ACHN (cell line): ENCODE measurements at regions not wholly inside any gene's neighbourhood (a gene's known extent, or its start where the extent isn't known, plus 50 kb on each side); places are given as distances from the start of the nearest gene placed in this dataset.

Experiments
- DNase-seq: peaks from one replicate; pipeline ENCODE4 v3.0.0-alpha.2; 2015
- in situ Hi-C: cut with HindIII; loops from 2 replicates; pipeline ENCODE4 v1.10.0; 2017; ENCODE audit warnings: low sequenced_read_pairs, low pct_ligation_motif_present, low pct_unique_long_range_greater_than_20kb

DNA sequence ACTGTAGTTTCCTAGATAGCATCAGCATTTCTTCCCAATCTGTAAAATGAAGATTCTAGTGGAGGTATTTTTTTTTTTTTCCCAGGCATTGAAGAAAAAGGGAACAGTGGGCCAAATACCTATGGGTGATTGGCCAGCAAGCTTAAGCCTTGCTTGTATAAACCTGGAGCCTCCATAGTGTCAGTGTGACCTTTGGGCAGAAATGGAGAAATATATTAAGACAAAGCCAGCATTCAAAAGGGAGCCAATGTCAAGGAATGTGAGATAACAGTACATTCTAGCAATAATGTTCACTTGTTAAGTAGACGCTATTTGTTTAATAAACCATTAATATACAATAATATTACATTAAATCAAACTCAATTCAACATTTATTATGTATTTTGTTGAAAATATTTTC, 275.4 kb downstream of the FOXA2 start:
- no peak for DNase-seq
- in situ Hi-C loops, result no loop called here

GRCh38 chr20:22307409-22307808, 277.0 kb downstream of the FOXA2 start:
- in situ Hi-C loops, result no loop called here
- no peak for DNase-seq

- DNase-seq, result no peak
- in situ Hi-C loops, result no loop called here
These were observed 279.0 kb downstream of the FOXA2 start for GRCh38 chr20:22305381-22305780.

DNA sequence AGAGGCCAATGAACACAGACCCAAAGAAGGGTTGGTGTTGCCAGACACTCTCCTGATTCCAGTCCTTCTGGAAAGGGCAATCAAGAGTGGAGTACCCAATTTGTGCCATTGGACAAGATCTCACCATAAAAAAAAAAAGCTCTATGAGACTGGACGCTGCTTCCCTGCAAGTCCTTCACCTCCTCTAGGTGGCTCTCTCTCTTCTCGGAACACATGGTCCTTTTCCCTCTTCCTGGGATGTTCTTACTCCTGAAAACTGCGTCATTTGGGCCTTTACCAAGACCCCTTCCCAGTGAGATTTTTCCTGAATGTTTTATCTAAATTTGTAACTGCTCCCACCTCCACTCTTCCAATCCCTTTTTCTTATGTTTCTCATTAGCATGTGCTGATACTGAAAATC, 280.8 kb downstream of the FOXA2 start:
- in situ Hi-C loops, result no loop called here
- peak; percentile 25 for DNase-seq

GRCh38 chr20:22302039-22302438, 282.3 kb downstream of the FOXA2 start:
- in situ Hi-C loops, result no loop called here
- DNase-seq, result no peak

- in situ Hi-C loops, result no loop called here
- DNase-seq, result no peak
These were observed 290.5 kb downstream of the FOXA2 start for GRCh38 chr20:22293886-22294285.

GRCh38 chr20:22289442-22289841, 294.9 kb downstream of the FOXA2 start:
- in situ Hi-C loops, result no loop called here
- DNase-seq, result no peak

GRCh38 chr20:22288957-22289356, 295.4 kb downstream of the FOXA2 start:
- no peak for DNase-seq
- in situ Hi-C loops, result no loop called here

GRCh38 chr20:22288156-22288555, 296.2 kb downstream of the FOXA2 start:
- in situ Hi-C loops, result no loop called here
- DNase-seq, result no peak

GRCh38 chr20:22285555-22285954, 298.8 kb downstream of the FOXA2 start:
- no peak for DNase-seq
- in situ Hi-C loops, result no loop called here

DNA sequence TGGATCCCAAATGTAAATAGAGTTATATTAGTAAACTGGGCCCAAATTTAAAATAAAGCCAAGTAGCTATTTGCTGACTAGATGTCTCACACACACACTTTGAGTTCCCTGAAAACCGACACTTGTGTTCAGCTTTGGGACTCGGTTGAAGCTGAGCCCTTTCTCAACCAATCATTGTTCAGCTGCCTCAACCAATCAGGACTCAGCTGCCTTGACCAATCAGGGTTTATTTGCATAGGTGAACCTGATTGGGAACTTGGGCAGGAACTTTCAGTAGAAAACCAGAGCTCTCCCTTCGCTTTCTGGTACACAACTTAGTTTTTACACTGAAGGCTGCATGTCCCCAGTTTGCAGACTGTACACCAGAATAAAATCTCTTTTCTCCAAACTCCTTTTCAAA, 301.7 kb downstream of the FOXA2 start:
- in situ Hi-C loops, result no loop called here
- no peak for DNase-seq

DNA sequence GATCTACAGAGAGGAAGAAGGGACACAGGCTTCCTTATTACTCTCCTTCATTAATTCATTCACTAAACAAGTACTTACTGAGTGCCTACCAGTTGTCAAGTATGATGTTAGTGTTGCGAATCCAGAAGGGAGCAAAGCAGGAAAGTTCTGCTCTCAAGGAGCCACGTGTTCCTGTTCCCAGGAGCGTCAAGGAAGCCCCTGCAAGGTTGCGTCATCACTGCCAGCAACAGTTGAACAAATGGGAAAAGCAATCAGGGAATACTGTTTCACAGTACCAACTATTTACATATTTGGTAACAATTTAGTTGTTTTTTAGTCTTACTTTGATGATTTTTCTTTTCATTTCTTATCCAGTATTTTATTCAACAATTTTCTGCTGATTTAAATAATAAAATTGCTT, 310.0 kb downstream of the FOXA2 start:
- no peak for DNase-seq
- in situ Hi-C loops, result no loop called here

GRCh38 chr20:22268675-22269074, 315.7 kb downstream of the FOXA2 start:
- DNase-seq, result no peak
- in situ Hi-C loops, result no loop called here

DNA sequence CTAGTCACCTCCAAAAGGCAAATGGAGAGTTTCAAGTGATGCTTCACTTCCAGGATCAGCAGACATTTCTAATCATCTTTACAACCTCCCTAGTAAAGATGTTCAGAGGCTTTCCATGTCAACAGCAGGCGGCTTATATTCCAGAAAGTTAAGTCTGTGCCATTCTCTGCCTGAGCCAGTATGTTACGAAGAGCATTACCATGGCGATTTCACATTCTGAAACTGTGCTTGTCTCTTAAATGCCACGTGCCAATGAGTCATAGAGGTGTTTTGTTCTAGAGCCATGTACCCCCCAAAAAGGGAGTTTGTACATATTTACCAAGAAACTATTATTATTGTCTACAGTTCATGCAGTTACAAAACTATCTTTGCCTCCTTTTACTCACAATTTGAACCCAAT, 319.5 kb downstream of the FOXA2 start:
- in situ Hi-C loops, result no loop called here
- no peak for DNase-seq

DNA sequence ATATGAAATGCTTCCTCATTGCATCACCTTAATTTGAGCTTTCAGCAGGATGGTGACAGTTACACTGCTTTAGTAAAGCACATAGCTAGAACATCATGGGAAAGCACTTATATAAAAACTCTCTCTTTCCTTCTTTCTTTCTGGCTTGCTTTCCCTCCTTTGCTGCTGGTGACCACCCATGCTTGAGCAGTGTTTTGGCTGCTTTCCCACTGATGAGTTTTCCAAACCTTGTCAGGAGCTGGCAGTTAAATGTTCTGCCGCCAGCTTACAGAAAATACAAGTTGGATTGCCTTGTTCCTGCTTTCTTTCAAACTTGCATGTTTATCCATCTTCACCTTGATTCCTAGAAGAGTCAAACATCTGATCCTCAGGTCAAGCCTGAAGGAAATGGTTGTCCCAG, 323.9 kb downstream of the FOXA2 start:
- in situ Hi-C loops, result no loop called here
- no peak for DNase-seq

DNA sequence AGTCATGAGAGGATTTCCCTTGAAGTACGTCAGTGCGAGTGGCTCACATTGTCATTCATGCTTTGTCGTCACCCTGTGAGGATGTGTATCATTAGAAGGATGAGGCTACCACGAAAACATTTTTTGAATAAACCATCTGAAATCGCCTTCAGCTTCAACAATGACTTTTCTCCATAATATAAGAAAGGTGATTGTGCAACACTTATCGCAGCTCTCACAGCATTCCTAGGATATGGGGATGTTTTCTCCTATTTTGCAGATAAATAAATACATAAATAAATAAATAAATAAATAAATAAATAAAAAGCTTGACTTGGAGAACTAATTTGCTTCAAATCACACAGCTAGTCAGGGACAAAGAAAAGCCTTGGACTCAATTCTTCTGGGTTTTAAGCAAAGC, 326.5 kb downstream of the FOXA2 start:
- in situ Hi-C loops, result no loop called here
- no peak for DNase-seq

DNA sequence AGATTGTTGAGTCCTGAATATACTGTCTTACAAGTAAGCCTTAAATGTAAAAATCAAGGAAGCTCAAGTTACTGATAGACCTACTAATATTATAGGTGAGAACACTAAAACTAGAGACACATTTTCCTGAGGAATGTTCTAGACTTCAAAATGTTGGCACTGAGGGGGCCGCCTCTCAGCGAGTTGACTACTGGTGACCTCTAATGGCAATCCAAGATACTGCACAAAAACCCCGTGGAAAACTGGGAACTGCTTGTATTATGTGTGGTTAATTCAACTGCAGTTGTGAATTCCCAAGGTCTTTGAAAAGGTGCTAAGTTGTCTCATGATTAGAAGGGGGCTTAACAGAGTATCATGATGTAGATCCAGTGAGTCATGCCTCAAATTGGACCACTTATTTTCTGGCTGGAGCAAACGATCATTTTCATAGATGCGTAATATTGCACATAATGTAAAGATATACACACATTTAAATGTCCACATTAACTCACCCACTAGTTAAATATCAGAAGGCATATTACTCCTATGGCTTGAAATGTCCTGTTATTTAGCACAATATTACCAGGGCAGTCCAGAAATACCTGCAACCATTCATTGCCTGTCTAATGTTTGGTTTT, 336.2 kb downstream of the FOXA2 start:
- DNase-seq, result peak; percentile 6
- in situ Hi-C loops, result no loop called here

- DNase-seq, result no peak
- in situ Hi-C loops, result no loop called here
These were observed 339.2 kb downstream of the FOXA2 start for GRCh38 chr20:22245139-22245538.

- no peak for DNase-seq
- in situ Hi-C loops, result no loop called here
These were observed 341.3 kb downstream of the FOXA2 start for GRCh38 chr20:22243067-22243466.

GRCh38 chr20:22241609-22242008, 342.8 kb downstream of the FOXA2 start:
- in situ Hi-C loops, result no loop called here
- no peak for DNase-seq

DNA sequence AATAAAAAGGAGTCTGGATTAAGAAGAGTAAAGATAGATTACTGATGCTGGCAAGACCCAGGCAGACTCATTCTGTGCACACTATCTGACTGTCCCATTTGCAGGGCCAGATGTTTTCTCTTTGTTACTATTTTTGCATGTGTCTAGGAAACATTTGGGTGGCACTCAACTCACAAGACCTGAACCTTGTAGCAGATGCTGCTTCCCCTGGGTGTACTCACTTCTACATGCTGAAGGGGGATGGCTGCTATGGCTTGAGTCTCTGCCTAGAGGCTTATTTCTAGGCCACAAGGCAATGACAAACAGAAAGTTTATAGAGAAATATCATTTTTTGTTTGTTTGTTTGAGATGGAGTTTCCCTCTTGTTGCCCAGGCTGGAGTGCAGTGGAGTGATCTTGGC, 351.4 kb downstream of the FOXA2 start:
- no peak for DNase-seq
- in situ Hi-C loops, result no loop called here
